ENCODE measurements at regions not wholly inside any gene's neighbourhood (a gene's known extent, or its start where the extent isn't known, plus 50 kb on each side); places are given as distances from the start of the nearest gene placed in this dataset.
A peak's percentile ranks its signal among the peaks of the same experiment; 100 is the strongest.

DNA sequence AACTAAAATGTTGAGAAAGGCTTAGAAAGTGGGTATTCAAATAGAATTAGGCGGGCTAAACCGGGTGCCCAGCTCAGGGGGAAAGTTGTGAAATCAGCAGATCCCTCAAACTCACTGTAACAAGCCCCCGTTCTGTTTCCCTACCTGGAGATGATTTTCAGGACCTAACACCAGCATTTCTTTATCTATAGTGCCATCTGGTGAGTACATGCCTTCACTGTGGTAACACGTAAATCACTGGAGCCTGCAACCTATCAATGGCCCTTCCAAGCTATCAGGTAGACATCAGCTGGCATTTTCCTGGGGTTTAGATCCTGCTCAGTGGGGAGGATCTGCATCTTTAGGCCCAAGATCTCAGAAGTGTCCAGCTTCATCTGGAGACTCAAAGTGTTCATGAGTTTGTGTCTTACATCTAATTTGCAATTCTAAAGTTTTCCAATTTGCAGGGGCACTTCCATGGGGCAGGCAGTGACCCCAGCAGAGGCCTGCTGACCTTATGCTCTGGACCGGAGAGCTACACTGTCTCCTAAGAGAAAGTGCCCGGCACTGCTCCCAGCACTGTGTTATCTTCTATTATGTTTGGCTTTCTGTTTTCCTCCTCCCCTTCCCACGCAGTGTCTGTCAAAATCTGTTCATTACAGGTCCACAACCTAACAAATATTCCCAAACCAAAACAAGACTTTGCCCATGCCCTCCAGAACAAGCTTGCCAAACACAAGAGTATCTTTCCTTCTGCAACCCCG, 132.5 kb downstream of the LSM5 start:
- H3K4me1 Mint-ChIP-seq (ENCODE audit: low read depth), result no peaks in the 10 kb centered on the region
- no peak overlapping the region for H3K4me3 Mint-ChIP-seq
- intact Hi-C loops (cut with micrococcal nuclease), result no loop called here
- H3K27me3 Mint-ChIP-seq, result peaks cover 4% of the 10 kb centered on the region
- H3K9me3 Mint-ChIP-seq, result no peaks in the 10 kb centered on the region
- ChIA-PET POLR2A (no interaction called here), CTCF (interaction anchor here (1.2 to 2.6 kb wide), 4 partner anchors 10 to 153 kb away, joined by 3 to 10 read pairs (median 6); no protein-coding TSS in a partner anchor)
- ATAC-seq, result no peak
- TF ChIP-seq, protein P1, sequence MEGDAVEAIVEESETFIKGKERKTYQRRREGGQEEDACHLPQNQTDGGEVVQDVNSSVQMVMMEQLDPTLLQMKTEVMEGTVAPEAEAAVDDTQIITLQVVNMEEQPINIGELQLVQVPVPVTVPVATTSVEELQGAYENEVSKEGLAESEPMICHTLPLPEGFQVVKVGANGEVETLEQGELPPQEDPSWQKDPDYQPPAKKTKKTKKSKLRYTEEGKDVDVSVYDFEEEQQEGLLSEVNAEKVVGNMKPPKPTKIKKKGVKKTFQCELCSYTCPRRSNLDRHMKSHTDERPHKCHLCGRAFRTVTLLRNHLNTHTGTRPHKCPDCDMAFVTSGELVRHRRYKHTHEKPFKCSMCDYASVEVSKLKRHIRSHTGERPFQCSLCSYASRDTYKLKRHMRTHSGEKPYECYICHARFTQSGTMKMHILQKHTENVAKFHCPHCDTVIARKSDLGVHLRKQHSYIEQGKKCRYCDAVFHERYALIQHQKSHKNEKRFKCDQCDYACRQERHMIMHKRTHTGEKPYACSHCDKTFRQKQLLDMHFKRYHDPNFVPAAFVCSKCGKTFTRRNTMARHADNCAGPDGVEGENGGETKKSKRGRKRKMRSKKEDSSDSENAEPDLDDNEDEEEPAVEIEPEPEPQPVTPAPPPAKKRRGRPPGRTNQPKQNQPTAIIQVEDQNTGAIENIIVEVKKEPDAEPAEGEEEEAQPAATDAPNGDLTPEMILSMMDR (IDR thresholded peaks at IDR 0.05), result no peak
- H3K27ac Mint-ChIP-seq, result no peak overlapping the region
- no peak for DNase-seq
- no peaks in the 10 kb centered on the region for H3K36me3 Mint-ChIP-seq (ENCODE audit: low read depth)

DNA sequence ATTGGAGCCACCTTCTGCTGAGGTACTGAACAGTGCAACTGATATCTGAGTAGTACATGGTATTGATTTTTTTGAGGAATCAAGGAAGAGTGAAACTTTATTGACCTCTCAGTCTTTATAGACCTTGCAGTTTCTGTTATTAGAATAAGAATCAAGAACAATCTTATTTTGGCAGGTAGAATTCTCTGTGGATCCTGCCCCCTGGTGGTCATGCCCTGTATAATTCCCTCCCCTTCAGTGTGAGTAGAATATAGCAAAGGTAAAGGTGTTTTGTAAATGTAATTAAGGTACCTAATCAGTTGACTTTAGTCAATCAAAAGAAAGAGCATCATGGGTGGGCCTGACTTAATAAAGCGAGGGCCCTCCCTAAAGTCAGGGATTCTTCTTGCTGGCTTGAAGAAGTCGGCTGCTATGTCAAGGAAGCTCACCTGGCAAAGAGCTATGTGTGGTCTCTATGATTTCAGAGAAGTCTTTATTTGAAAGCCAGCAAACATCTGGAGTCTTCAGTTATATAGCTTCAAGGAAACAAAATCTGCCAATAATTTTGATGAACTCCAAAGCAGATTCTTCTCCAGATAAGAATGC, 142.8 kb downstream of the LSM5 start:
- Mint-ChIP-seq H3K27ac (no peak overlapping the region), H3K36me3 (ENCODE audit: low read depth) (no peaks in the 10 kb centered on the region), H3K4me1 (ENCODE audit: low read depth) (no peaks in the 10 kb centered on the region), H3K4me3 (no peak overlapping the region), H3K9me3 (no peaks in the 10 kb centered on the region), H3K27me3 (no peaks in the 10 kb centered on the region)
- no peak for ATAC-seq
- intact Hi-C loops (cut with micrococcal nuclease), result loop anchor here (5.0 kb wide), 1 partner anchor 135 kb away; no protein-coding TSS in a partner anchor
- peak; percentile 54 for DNase-seq
- ChIA-PET POLR2A (interaction anchor here (1.1 kb wide), 1 partner anchor 32 kb away, joined by 3 read pairs; no protein-coding TSS in a partner anchor), CTCF (interaction anchor here (0.7 to 2.2 kb wide), 10 partner anchors 8 to 1213 kb away, joined by 3 to 27 read pairs (median 4); no protein-coding TSS in a partner anchor)
- TF ChIP-seq, protein P1 (IDR thresholded peaks at IDR 0.05), result peak; percentile 84

DNA sequence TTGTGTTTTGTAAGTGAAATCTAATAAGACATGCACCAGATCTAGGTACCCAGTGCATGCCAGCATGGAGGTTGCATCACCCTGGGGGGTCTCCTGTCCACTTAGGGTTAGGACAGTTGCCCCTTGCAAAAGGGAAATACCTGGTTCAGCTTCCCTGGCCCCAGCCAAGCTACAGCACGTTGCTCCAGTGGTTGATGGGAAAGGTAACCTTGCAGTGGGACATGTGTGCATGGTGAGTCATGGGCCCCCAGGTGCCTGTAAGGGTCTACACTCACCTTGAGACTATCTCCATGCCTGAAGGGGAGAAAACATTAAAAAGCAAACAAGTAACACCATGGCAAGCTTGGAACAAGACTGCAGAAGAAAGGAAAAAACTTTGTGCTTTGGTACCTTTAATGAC, 143.9 kb downstream of the LSM5 start:
- POLR2A ChIA-PET, result no interaction called here
- CTCF ChIA-PET, result interaction anchor here (1.0 kb wide), 1 partner anchor 135 kb away, joined by 4 read pairs; no protein-coding TSS in a partner anchor

DNA sequence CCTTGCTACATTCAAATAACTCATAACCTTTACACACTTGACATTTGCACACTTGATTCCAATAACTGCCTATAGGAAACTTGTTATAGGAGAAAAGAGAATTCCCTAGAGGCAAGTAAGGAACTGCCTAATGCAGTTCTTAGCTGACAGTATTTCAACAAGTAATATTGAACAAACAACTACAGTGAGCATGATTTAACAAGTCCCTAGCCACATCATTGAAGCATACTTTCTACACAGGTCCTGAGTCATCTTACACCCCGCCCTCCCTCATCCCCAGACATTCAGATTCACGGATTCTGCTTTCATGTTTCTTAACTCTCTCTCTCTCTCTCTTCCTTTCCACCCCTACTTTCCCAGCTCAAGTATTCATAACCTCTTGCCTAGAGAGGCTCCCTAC, 153.5 kb downstream of the LSM5 start:
- Mint-ChIP-seq H3K27ac (no peak overlapping the region), H3K9me3 (peaks cover 2% of the 10 kb centered on the region), H3K27me3 (peaks cover 11% of the 10 kb centered on the region), H3K36me3 (ENCODE audit: low read depth) (no peaks in the 10 kb centered on the region), H3K4me3 (no peak overlapping the region), H3K4me1 (ENCODE audit: low read depth) (no peaks in the 10 kb centered on the region)
- TF ChIP-seq, protein P1 (IDR thresholded peaks at IDR 0.05), result no peak
- ChIA-PET POLR2A (no interaction called here), CTCF (no interaction called here)
- ATAC-seq, result no peak
- no peak for DNase-seq
- intact Hi-C loops (cut with micrococcal nuclease), result no loop called here

More for the DNA sequence above, 143.9 kb downstream of the LSM5 start:
- H3K27ac Mint-ChIP-seq, result no peak overlapping the region
- H3K36me3 Mint-ChIP-seq (ENCODE audit: low read depth), result no peaks in the 10 kb centered on the region
- H3K27me3 Mint-ChIP-seq, result no peaks in the 10 kb centered on the region
- no peak for ATAC-seq
- H3K4me3 Mint-ChIP-seq, result no peak overlapping the region
- TF ChIP-seq, protein P1 (IDR thresholded peaks at IDR 0.05), result no peak
- intact Hi-C loops (cut with micrococcal nuclease), result loop anchor here (5.0 kb wide), 1 partner anchor 134 kb away; no protein-coding TSS in a partner anchor
- DNase-seq, result no peak
- no peaks in the 10 kb centered on the region for H3K4me1 Mint-ChIP-seq (ENCODE audit: low read depth)
- H3K9me3 Mint-ChIP-seq, result no peaks in the 10 kb centered on the region

DNA sequence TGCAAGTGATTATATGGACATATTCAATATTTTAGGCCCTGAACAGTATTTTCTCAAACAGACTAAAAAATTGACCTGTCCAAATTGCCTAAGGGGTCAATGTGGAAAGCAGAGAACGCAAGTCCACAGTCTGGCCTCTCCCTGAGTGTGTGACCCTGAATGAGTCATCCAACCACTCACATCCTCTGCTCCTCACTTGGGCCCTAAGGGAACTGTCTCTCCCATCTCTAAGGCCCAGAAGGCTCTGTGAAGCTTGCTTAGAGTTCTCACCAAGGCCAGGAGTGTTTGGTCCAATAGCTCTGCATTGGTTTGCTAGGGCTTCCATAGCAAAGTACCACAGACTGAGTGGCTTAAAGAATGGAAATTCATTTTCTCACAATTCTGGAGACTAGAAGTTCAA, 155.1 kb downstream of the LSM5 start:
- TF ChIP-seq, protein P1 (IDR thresholded peaks at IDR 0.05), result no peak
- DNase-seq, result no peak
- ATAC-seq, result no peak
- no peaks in the 10 kb centered on the region for H3K36me3 Mint-ChIP-seq (ENCODE audit: low read depth)
- no peak overlapping the region for H3K4me3 Mint-ChIP-seq
- intact Hi-C loops (cut with micrococcal nuclease), result no loop called here
- no peaks in the 10 kb centered on the region for H3K4me1 Mint-ChIP-seq (ENCODE audit: low read depth)
- H3K27me3 Mint-ChIP-seq, result peaks cover 11% of the 10 kb centered on the region
- ChIA-PET POLR2A (no interaction called here), CTCF (no interaction called here)
- no peak overlapping the region for H3K27ac Mint-ChIP-seq
- H3K9me3 Mint-ChIP-seq, result peaks cover 7% of the 10 kb centered on the region

All from activated CD8-positive, alpha-beta T cell treated with anti-CD3 and anti-CD28 coated beads for 36 hours (primary cell).